KMS-11 (cell line): ENCODE measurements at regions not wholly inside any gene's neighbourhood (a gene's known extent, or its start where the extent isn't known, plus 50 kb on each side); places are given as distances from the start of the nearest gene placed in this dataset.

Experiments used
- H2AFZ ChIP-seq: fragments of 200-600 bp; sonication (generic); 2 replicates; pipeline ENCODE4 v1.6.1; 2016; ENCODE audit warnings: antibody characterized with exemption, mixed run types, low read depth
- H3K27ac ChIP-seq: fragments of 200-600 bp; sonication (generic); 2 replicates; pipeline ENCODE4 v1.6.1; 2016; ENCODE audit warnings: mild to moderate bottlenecking, mixed run types
- H3K27me3 ChIP-seq: fragments of 200-600 bp; sonication (generic); 2 replicates; pipeline ENCODE4 v1.6.1; 2017; ENCODE audit warnings: mild to moderate bottlenecking, low read depth, mixed run types, moderate library complexity; ENCODE audit not compliant: insufficient read depth
- H3K36me3 ChIP-seq: fragments of 200-600 bp; sonication (generic); 2 replicates; pipeline ENCODE4 v1.6.1; 2017; ENCODE audit warnings: mild to moderate bottlenecking, mixed run types; ENCODE audit not compliant: insufficient read depth
- H3K4me1 ChIP-seq: fragments of 200-600 bp; sonication (generic); 2 replicates; pipeline ENCODE4 v1.6.1; 2016; ENCODE audit warnings: mild to moderate bottlenecking, low read depth, mixed run types; ENCODE audit not compliant: poor library complexity, severe bottlenecking
- H3K4me2 ChIP-seq: fragments of 200-600 bp; sonication (generic); 2 replicates; pipeline ENCODE4 v1.7.0; 2016; ENCODE audit warnings: mild to moderate bottlenecking, mixed run types
- H3K4me3 ChIP-seq: fragments of 200-600 bp; sonication (generic); IDR thresholded peaks from 2 replicates; pipeline ENCODE4 v1.6.1; 2017; ENCODE audit warnings: low read depth, low read length, mixed read lengths; ENCODE audit not compliant: insufficient read depth
- H3K79me2 ChIP-seq: fragments of 200-600 bp; sonication (generic); 2 replicates; pipeline ENCODE4 v1.6.1; 2016; ENCODE audit warnings: low read depth, mixed run types; ENCODE audit not compliant: insufficient read depth
- H3K9ac ChIP-seq: fragments of 200-600 bp; sonication (generic); 2 replicates; pipeline ENCODE4 v1.6.1; 2016; ENCODE audit warnings: mild to moderate bottlenecking, mixed run types
- H4K20me1 ChIP-seq: fragments of 200-600 bp; sonication (generic); 2 replicates; pipeline ENCODE4 v1.6.1; 2016; ENCODE audit warnings: mild to moderate bottlenecking, mixed run types; ENCODE audit not compliant: insufficient read depth
- TF ChIP-seq, protein P1 (sequence below): fragments of 200-600 bp; sonication (generic); conservative IDR thresholded peaks from 2 replicates; pipeline ENCODE4 v1.6.1; 2017; ENCODE audit warnings: low read depth, mild to moderate bottlenecking, antibody characterized with exemption, low read length, moderate library complexity, mixed read lengths

DNA sequence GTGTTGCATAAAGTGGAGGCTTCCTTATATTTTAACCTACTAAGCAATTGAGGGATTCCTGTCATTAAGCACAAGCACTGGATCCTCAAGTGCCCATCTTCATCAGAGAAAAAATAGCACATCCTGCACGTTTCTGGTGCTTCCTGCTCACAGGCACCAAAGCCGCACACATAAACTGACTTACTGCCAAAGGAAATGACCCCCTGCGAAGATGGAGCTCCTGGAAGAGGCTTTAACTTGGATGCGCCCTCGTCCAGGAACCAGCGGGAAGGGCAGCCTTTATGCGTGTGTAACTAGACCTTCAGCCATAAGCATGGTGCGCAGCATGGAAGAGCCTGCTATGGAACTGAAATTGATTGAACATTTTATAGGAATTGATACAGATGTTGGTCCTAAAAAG lies 188.7 kb downstream of the FTCDNL1 start:
- no peaks in the 10 kb centered on the region for H3K36me3 ChIP-seq
- H3K27ac ChIP-seq, result no peak overlapping the region
- no peaks in the 10 kb centered on the region for H3K4me1 ChIP-seq
- H3K9ac ChIP-seq, result no peak overlapping the region
- H3K79me2 ChIP-seq, result no peaks in the 10 kb centered on the region
- H3K27me3 ChIP-seq, result no peaks in the 10 kb centered on the region
- TF ChIP-seq, protein P1, sequence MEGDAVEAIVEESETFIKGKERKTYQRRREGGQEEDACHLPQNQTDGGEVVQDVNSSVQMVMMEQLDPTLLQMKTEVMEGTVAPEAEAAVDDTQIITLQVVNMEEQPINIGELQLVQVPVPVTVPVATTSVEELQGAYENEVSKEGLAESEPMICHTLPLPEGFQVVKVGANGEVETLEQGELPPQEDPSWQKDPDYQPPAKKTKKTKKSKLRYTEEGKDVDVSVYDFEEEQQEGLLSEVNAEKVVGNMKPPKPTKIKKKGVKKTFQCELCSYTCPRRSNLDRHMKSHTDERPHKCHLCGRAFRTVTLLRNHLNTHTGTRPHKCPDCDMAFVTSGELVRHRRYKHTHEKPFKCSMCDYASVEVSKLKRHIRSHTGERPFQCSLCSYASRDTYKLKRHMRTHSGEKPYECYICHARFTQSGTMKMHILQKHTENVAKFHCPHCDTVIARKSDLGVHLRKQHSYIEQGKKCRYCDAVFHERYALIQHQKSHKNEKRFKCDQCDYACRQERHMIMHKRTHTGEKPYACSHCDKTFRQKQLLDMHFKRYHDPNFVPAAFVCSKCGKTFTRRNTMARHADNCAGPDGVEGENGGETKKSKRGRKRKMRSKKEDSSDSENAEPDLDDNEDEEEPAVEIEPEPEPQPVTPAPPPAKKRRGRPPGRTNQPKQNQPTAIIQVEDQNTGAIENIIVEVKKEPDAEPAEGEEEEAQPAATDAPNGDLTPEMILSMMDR, result no peak
- H2AFZ ChIP-seq, result no peak overlapping the region
- no peaks in the 10 kb centered on the region for H4K20me1 ChIP-seq
- H3K4me2 ChIP-seq, result no peak overlapping the region
- H3K4me3 ChIP-seq, result no peak overlapping the region

GRCh38 chr2:199660167-199660566 lies 190.8 kb downstream of the FTCDNL1 start:
- TF ChIP-seq, protein P1, result no peak
- no peak overlapping the region for H3K4me2 ChIP-seq
- H4K20me1 ChIP-seq, result no peaks in the 10 kb centered on the region
- no peaks in the 10 kb centered on the region for H3K27me3 ChIP-seq
- H3K79me2 ChIP-seq, result no peaks in the 10 kb centered on the region
- no peak overlapping the region for H3K9ac ChIP-seq
- H2AFZ ChIP-seq, result no peak overlapping the region
- H3K4me3 ChIP-seq, result no peak overlapping the region
- H3K27ac ChIP-seq, result no peak overlapping the region
- peaks cover 3% of the 10 kb centered on the region for H3K4me1 ChIP-seq
- no peaks in the 10 kb centered on the region for H3K36me3 ChIP-seq

DNA sequence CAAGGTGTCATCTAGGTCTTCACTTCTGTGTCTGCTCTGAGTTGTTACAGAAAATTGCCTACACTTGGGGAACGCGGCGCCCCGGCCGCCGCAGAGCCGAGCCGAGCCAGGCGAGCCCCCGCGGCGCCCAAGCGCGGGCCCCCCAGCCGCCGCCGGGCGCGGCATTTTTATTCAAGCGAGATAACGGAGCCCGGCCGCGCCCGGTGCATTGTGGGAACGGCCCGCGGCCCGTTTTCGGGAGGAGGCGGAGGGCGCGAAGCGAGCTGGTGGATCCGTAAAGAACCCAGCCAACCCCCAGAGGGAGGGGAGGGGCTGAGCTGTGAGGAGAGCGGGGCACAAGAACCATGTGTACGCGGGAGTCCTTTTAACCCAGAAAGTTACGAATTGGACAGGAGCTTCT lies 191.8 kb downstream of the FTCDNL1 start:
- Histone ChIP-seq H3K4me3 (no peak overlapping the region), H4K20me1 (no peaks in the 10 kb centered on the region), H3K27me3 (no peaks in the 10 kb centered on the region), H3K4me2 (no peak overlapping the region), H2AFZ (no peak overlapping the region), H3K4me1 (peaks cover 4% of the 10 kb centered on the region), H3K9ac (no peak overlapping the region), H3K36me3 (no peaks in the 10 kb centered on the region), H3K79me2 (no peaks in the 10 kb centered on the region), H3K27ac (no peak overlapping the region)
- TF ChIP-seq, protein P1, result no peak

DNA sequence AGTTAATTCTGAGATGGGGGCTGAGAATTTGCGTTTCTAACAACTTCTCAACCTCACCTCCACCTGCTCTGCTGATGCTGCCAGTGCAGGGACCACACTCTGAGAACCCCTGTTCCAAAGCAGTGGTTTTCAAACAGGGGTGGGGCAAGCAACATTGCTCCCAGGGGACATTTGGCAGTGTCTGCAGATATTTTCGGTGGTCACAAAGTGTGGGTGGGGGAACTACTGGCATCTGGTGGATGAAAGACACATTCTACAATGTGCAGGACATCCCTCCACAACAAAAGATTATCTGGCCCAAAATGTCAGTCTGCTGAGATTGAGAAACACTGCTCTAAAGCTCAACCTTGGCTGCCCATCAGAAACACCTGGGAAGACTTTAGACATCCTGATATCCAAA lies 188.7 kb upstream of the SATB2 start:
- no peak overlapping the region for H3K9ac ChIP-seq
- no peaks in the 10 kb centered on the region for H3K4me1 ChIP-seq
- no peak overlapping the region for H3K4me2 ChIP-seq
- no peaks in the 10 kb centered on the region for H3K27me3 ChIP-seq
- no peaks in the 10 kb centered on the region for H4K20me1 ChIP-seq
- no peak overlapping the region for H2AFZ ChIP-seq
- TF ChIP-seq, protein P1, result no peak
- H3K4me3 ChIP-seq, result no peak overlapping the region
- H3K27ac ChIP-seq, result no peak overlapping the region
- H3K79me2 ChIP-seq, result no peaks in the 10 kb centered on the region
- no peaks in the 10 kb centered on the region for H3K36me3 ChIP-seq

DNA sequence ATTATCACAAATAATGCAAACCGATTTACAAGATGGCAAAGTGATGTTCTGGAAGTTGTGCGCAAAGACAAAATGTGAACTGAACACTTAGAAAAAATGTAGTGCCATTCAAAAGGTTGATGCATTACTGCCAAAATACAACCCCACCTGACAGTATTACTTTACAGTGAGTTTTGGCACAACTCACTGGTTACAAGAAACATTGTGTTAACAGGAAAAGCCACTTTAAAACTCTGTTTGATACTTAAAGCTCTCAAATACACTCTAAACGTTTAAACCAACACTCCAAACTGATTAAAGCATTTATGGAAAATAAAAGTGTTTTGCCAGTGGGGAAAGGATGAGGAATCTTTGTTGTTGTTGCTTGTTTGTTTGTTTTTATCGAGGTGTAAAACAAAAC lies 173.4 kb upstream of the SATB2 start:
- Histone ChIP-seq H3K9ac (no peak overlapping the region), H3K4me2 (no peak overlapping the region), H3K79me2 (no peaks in the 10 kb centered on the region), H4K20me1 (no peaks in the 10 kb centered on the region), H3K27ac (no peak overlapping the region), H3K27me3 (no peaks in the 10 kb centered on the region), H3K36me3 (no peaks in the 10 kb centered on the region), H3K4me3 (no peak overlapping the region), H2AFZ (no peak overlapping the region), H3K4me1 (no peaks in the 10 kb centered on the region)
- TF ChIP-seq, protein P1, result no peak
